GM21526 (cell line): ENCODE measurements at regions not wholly inside any gene's neighbourhood (a gene's known extent, or its start where the extent isn't known, plus 50 kb on each side); places are given as distances from the start of the nearest gene placed in this dataset.

Source experiments
- ATAC-seq: cut with Tn5 transposase; IDR thresholded peaks from one replicate; pipeline ENCODE4 v1.9.1; 2021; ENCODE audit warnings: moderate library complexity; ENCODE audit not compliant: unreplicated experiment, low FRiP score

DNA sequence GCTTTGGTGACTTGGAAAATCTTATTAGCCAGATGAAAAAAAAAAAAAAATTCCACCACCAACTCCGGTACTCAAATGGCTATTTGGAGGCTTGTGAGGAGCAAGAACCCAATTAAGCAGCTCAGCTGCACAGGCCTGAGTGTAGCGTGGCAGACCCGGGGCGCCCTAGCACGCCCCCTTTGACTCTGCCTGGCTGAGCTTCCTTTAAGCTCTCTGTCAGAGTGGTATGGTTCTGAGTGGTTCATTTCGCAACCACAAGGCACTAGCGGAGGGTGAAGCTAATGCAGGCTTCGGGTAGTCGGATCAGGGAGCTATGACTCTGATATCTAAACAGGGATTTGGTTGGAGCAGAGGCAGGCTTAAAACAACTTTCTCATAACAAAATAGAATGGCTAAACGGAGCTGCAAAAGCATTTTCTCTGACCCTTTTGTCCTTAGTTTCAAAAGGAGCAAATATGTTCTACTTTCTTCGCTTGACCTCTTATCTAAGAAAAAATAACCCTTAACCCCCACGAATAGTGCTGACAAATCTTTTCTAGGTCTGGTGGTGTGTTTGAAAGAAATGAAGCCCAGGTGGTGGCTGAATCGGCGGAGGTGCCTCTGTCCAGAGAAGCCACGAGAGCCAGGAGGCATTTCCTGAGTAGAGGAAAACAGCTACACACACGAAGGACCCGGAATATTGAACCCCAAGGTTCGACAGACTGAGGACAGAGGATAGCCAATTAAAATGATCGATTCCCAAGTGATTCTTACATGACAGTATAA lies 285.4 kb upstream of the GLI3 start:
- ATAC-seq, result no peak

DNA sequence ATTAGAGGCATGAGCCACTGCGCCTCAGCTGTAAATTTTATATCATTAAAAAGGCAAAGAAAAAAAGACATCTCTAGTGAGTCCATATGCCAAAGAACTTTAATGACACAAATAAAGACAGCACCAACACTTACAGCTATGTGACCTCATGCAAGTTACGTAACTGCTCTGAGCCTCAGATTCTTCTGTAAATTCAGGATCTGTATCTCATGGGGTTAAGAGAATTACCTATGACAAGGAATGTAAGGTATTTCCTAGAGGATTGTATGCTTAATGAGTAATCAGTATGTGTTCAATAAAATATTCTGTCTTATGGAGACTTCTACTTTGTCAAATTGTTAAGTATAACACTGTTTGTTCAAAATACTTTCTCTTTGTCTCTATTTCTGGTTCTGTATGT lies 274.0 kb upstream of the GLI3 start:
- no peak for ATAC-seq

DNA sequence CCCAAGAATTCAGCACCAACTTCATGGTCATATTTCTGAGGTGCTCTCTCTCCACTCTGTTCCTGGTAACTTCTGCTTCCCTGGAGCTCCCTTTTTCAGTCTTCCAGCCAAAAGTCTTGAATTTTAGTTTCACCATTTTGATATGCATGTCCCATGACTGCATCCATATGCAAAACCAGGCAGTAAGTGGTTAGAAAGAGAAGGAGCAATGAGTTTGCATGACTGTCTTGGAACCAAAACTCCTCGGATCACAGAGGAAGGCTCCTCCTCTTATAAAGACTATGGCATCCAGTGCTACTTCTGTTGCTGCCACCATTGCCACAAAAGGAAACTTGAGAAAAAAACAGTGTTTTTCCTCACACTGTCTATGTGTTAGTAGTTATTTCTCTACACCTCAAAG lies 269.1 kb upstream of the GLI3 start:
- no peak for ATAC-seq

DNA sequence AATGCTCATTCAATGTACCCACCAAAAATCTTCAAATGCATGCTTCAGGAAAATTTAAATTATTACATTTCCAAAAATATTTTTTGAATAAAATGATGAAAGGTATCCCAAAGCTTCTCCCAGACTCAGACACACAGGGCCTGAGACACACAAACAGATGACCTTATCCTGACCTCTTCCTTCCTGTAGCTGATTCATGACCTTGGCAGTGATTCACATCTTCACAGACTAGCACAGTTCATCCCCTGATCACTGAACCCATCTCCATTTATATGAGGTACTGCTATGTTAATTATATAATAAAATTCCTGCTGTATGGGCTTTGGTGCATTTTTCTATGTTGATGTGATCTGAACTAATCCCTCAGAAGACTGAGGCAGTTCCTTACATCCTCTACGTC lies 265.0 kb upstream of the GLI3 start:
- no peak for ATAC-seq

DNA sequence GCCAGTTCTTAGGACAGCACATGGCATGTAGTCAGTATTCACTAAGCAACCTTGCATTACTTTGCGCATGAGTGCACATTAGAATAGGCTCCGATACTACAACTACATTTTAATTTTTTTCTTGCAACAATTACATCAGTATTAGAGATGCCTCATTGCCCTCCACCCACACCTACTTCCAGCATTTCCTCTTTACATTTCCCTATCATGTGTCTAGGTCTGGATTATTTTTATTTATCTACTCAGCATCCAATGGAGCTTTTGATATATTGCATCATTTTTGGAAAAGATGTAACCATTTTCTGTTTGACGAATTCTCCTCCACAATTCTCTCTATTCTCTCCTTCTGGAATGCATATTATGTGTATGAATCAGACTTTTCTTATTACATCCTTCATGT lies 258.2 kb upstream of the GLI3 start:
- ATAC-seq, result no peak

DNA sequence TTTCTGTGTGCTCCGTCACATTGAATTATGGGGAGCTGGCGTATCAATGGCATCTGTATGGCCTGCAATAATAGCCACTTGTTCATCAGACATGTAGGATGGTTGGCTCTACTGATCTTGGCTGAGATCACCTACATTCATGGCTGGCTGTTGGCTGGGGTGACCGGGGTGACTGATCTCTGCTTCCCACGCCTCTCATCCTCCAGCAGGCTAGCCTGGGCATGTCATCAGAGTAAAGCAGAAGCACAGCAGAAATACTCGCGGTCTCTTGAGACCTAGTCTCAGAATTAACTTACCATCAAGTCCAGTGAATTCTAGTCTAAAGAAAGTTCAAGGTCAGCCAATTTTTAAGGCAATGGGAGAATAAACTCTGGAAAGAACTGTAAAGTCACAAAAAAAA lies 257.7 kb upstream of the GLI3 start:
- no peak for ATAC-seq

DNA sequence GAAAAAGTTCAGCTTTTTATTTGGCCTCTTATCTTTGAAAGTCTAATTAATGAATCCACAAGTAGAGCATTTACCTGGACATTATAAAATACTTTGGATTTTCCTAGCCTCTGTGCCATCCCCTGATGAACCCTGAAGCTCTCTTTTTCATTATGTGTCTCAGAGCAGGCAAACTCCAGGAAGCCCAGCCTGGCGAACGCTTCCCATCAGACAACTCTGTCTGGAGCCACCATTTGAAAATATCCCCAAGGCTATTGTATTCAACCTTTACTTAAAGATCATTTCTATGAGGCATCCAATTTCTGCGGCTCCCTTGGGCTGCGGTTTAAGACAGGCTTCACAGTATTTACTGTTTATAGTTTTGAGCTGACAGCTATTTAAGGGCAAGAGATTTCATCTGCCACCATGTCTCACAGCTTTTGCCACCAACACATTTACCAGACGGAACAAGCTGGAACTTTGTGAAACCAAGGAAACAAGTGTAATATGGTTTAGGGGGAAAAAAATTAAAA lies 257.2 kb upstream of the GLI3 start:
- ATAC-seq, result no peak

DNA sequence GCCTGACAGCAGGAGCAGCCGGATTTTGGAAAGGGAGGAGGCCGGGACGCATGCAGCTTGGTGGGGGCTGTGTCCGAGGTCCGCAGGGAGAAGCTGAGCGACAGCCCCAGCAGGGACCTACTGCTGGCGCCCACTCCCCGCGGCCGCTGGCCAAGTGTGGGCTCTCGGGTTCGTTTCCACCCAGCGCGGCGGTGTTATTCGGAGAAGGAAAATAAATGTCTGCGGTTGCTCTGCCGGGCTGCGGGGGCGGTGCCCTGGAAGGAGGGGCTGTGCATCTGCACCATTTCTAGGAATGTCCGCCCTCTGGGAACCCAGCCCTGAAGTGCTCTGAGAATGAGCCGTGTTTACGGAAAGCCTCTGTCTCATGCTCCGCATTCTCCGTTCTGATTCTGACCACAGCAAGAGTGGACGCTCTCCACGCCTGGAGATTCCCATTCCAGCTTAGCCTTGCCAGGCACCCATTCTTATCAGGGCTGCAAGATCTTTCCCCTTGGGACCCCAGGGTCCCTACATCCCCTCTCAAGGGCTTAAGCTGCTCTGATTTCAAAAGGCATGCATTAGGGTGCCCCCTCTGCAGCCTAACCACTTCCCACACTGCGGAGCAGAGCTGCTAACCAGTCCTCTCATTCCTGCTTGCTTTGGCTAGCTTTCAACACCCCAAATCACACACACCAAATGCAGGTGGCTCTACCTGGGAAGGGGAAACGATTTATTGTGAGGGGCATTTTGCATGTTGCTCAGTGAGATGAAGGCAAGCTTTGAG lies 256.6 kb upstream of the GLI3 start:
- ATAC-seq, result no peak

DNA sequence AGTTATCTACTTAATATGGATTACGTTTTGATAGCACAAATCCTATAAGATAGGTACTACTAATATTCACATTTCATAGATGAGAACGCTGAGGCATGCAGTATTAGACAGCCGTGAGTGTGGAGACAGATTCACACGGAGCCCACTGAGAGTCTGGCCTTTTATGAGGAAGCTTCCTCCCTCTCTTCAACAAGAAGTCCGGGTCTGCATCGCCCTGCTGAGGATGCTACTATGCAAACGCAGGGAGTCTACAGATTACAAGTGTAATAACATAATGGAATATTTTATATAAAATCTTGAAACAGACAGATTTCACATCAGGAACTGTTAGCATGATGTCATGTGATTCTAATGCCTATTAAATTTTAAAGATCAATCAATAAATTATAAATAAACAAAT lies 255.9 kb upstream of the GLI3 start:
- no peak for ATAC-seq

DNA sequence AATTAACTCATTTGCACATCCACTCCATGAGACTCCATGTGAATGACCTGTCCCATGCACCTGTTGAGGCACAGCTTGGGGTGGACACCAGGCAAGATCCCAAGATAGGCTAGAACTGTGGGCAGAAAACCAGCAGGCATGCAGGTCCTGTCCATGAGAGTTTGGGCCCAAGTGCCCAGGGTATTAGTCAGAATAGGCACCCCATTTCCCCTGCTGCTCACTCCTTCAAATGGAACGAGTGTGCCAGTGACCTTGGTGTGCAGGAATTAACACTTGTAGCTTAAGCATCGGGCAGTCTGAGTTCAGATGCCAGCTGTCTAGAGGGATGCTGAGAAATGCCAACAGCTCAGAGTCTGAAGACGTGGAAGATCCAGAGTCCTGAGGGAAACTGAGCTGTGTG lies 254.1 kb upstream of the GLI3 start:
- no peak for ATAC-seq

DNA sequence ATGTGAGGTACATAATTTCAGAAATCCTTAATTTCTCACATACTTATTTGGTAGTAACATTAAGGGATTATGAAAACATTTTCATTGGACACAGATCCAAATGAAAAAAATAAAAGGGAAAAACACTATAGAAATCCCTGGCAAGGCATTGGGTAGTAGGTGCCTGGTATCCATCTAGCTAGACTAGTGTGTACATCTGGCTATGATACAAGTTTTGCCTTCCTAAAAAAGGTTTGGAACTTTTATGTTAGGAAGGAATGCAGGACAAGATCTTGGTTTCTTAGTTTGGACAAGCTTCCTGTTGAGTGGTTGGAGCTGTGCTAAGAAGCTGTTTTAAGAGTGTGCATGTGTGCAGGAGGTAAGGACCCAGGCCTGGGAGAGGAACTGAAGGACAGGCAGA lies 252.3 kb upstream of the GLI3 start:
- no peak for ATAC-seq

DNA sequence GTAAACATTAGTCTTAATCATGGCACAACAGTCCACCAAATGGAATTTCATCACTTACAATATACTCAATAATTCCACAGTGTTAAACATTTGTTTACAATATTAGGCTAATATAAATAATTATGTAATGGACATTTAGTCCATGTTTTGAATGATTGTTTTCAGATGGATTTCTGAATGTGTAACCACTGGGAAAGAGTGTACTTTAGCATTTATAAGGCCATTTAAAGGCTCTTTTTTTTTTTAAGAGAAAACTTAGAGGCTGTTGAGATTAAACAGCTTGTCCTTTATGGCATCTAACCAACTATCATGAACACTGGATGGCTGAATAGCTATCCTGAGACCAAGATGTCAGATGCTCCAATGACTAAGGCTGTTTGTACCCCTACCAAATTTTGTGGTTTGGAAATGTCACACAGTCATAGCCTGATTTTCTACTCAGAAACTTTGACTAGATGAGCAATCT lies 248.3 kb upstream of the GLI3 start:
- ATAC-seq, result no peak

DNA sequence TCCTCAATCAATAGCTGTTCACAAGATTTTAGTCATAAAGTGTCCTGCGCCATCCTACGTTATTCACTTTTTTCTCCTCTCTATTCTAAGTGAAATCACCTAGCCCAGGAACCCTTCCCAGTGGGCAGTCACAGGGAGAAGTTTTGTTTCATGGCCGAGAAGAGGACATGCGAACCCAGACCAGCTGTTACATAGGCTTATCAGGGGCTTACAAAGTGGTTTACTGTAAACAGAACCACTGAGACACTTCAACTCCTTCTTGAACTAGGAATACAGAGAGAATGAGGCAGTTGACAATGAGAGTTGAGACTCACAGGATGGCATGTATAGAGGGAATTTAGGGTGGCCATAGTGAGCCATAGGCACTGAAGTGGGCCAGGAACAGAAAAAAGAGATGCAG lies 246.9 kb upstream of the GLI3 start:
- no peak for ATAC-seq

DNA sequence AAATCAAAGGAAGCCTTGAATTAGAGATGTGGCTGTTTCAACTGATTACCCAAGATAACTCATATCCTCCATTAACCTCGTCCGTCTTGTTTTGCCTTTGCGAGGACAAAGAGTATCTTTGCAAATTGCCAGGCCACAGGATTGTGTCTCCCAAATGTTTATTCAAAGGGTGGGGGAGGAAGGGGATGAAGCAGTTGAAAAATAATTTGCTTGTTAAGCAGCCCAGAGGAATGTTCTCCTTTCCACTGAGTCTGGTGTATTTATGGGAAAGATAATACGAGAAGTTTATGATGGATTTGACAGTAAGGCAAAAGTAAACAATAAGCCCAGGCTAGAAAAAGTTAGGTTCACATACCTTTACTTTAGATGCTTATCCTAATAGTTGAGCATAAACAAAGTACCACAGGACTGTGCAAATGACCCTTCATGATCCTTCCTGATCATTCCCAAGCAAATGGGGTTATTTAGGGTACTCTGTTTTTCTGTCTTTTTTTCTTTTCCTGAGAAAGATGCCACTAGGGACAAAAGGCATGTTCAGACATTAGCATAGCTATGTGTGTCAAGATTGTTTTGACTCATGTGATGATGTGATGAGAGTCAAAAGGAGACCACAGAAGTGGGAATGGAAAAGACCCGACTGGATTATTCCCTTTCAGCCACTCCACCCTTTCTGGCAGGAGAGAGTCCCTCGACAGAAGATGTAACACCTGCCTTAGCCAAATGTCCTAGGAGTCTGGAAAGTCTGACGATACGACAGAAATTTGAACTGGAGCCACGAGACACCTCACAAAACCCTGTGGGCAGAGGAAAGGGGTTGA lies 243.0 kb upstream of the GLI3 start:
- ATAC-seq, result no peak

DNA sequence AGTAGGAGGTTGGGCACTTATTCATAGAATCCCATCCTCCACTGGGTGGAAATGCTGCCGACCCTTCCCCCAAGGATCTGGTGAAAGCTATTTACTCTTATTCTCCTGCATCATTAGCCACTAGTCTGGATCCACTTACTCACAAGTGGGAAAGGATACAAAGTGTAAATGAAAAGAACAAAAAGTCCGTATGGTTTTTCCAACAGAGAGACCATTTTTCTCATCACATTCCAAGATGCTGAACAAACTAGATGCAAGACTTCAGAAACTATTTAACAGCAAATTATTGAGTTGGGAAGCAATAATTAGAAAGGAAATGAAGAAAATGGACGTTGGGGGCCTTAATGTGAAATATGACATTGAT lies 242.4 kb upstream of the GLI3 start:
- no peak for ATAC-seq

DNA sequence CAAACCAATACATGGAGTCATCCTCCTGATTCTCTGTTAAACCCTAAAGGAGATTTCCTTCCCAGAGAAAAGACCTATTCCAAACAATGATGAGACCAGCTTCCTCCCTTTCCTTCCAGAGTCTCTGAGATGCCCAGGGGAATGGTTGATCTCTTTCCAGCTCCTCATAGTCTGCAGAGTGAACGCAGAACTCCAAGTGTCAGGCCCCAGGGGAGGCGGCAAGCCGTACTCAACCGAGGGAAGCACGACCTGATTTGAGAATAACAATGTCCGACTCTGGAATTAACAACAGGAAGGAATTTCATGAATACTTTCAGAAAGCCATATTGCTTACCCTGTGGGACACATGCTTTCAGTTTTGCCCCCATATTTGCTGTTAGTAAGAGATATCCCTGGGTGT lies 241.7 kb upstream of the GLI3 start:
- no peak for ATAC-seq

DNA sequence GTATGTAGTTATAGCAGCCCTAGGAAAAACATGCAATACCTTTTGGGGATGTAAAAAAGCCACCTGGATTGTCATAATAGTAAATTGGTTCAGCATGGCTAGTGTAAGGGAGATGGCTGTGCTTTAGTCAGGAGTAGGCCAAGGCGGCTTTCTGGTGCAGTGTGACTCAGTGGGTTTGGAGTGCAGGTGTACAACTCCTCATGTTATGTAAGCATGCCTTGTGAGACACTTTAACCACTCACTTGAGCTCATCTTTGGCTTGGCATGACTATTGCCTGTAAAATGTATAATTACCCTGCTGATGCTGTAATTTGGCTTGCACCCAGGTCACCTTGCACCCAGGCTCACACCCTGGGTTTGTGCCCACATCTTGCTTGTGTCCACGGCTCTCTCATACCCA lies 239.2 kb upstream of the GLI3 start:
- ATAC-seq, result no peak

DNA sequence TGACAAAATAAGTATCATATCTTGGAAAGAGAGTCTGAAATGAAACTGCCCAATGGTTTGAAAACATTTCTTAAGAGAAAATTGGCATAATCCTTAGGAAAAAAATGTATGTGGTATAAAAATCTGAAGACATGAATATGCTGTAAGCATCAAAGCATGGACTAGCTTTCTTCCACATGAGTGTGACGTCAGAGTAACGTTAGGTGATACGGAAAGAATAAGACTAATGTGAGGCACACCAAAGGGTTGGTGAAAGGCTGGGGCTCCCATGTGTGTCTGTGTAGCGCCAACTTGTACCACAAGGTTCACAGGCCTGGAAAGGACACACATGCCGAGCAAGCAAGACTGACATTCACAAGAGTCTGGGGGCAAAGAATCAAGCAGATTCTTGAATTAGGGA lies 238.1 kb upstream of the GLI3 start:
- ATAC-seq, result no peak

DNA sequence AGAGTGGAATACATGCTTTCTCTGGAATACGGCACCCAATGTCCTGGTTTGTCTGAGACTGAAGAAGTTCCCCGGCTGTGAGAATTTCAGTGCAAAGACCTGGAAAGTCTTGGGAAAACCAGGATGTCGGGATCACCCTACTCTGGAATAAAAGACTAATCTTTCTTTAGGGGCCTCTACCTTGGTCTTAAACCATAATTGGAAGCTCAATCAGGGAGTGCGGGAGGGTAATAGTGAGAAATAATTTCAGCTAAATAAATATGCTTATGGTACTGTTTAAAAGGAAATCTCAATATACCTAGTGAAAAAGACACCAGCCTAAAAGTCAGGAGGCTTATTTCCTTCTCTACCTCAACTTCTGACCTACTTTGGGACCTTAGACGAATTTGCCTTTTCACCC lies 236.1 kb upstream of the GLI3 start:
- ATAC-seq, result no peak

DNA sequence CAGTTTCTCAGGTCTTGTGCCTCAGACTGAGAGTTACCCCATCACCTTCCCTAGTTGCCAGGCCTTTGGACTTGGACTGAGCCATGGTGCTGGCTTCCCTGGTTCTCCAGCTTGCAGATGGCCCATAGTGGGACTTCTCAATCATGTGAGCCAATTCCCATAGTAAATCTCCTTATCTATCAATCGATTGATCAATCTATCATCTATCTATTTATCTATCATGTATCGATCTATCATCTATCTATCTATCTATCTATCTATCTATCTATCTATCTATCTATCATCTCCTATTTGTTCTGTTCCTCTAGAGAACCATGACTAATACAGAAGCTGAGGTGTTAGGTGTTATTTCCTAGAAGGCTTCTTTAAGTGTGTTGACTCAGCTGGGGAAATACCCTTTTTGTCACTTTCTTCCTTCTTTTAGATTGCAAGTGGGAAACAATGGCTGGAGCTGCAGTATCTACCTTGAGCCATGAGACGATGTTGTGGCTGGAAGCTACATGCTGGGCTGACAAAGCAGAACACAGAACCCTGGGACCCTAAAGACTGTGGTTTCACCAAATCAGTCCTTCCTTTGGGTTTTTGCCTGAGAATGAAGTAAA lies 234.7 kb upstream of the GLI3 start:
- ATAC-seq, result no peak

DNA sequence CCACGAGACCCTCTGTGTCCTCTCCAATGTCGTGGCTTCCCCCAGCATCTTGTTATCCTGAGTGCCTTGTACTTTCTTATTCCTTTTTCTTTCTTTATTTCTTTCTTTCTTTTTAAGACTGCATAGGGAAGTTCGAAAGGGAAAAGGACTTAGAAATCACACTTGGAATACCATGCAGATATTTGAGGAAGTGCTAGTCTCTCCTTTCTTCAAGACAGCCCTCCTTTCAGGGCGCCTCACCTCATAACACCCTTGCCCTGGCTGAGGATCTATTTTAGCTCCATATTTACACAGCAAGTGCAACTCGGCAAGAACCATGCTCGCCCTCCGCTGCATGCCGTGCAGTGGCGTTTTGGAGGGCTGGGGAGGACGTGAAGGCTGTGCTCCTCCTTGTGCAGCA lies 232.3 kb upstream of the GLI3 start:
- no peak for ATAC-seq
